EL (cell line): ENCODE measurements at regions not wholly inside any gene's neighbourhood (a gene's known extent, or its start where the extent isn't known, plus 50 kb on each side); places are given as distances from the start of the nearest gene placed in this dataset.

Experiments
- DNase-seq: peaks from one replicate; pipeline ENCODE4 v3.0.0-alpha.2; 2016

GRCh38 chr11:111444040-111444439 lies 65.0 kb upstream of the POU2AF1 start:
- DNase-seq: no peak

- no peak for DNase-seq
Observed at GRCh38 chr11:111443640-111444039, 64.6 kb upstream of the POU2AF1 start.

GRCh38 chr11:111443032-111443431 lies 64.0 kb upstream of the POU2AF1 start:
- no peak for DNase-seq

- DNase-seq: peak; percentile 79
Observed at GRCh38 chr11:111441443-111441842, 62.4 kb upstream of the POU2AF1 start.

GRCh38 chr11:111440416-111441205 lies 61.5 kb upstream of the POU2AF1 start:
- DNase-seq: no peak

GRCh38 chr11:111439901-111440300 lies 60.8 kb upstream of the POU2AF1 start:
- no peak for DNase-seq

GRCh38 chr11:111438846-111439520 lies 59.9 kb upstream of the POU2AF1 start:
- DNase-seq: no peak

- no peak for DNase-seq
Observed at GRCh38 chr11:111438168-111438567, 59.1 kb upstream of the POU2AF1 start.

- no peak for DNase-seq
Observed at GRCh38 chr11:111435046-111435698, 56.1 kb upstream of the POU2AF1 start.

GRCh38 chr11:111429066-111429506 lies 50.0 kb upstream of the POU2AF1 start:
- DNase-seq: peak; percentile 56
